GM18909 (cell line): ENCODE measurements at regions not wholly inside any gene's neighbourhood (a gene's known extent, or its start where the extent isn't known, plus 50 kb on each side); places are given as distances from the start of the nearest gene placed in this dataset.
A peak's percentile ranks its signal among the peaks of the same experiment; 100 is the strongest.

Experiments used
- ATAC-seq: cut with Tn5 transposase; IDR thresholded peaks from one replicate; pipeline ENCODE4 v1.9.1; 2021; ENCODE audit warnings: mild to moderate bottlenecking; ENCODE audit not compliant: unreplicated experiment, poor library complexity

DNA sequence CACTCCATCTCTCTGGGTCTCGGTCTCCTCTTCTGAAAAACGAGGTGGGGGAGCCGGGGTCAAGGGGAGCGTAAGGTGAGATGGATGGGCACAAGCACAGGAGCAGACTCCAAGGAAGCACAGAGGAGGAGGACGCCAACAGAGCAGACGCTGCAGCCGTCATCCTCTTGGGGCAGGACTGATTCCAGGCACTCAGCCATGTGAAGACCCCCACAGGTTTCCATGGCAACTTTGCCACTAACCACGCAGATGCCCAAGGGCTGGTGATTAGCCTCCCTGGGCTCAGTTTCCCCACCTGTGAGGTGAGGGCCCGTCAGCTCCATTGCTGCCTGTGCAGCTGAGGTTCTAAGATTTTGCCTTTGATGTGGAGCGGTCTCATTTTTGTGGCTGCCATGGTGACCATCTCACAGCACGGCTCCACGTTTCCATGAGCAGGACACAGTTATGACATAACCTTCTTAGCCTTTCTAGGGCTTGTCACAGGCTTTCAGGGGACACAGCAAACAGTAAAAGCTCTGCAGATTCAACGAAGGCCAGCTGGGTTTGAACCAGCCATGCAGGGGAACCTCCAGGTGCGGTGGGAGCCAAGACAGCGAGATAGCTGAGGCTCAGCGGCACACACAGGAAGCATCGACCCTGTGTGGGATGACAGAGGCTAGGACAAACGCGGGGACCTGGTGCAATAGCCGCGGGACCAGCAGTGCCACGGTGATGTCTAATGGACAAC lies 170.3 kb downstream of the NUP210 start:
- ATAC-seq, result no peak

DNA sequence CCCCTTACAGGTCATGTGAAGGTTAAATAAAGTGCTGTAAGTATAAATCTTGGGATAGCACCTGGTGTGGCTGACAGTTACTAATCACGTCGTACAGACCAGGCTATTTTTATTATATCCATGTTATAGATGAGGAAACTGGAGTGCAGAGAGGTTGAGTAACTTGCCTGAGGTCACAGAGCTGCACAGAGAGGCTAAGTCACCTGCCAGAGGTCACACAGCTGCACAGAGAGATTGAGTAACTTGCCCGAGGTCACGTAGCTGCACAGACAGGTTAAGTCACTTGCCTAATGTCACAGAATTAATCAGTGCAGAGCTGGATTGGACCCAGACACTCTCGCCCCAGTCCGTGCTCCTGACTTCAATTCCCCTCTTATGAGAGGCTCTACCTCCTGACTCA lies 171.5 kb downstream of the NUP210 start:
- ATAC-seq, result no peak

DNA sequence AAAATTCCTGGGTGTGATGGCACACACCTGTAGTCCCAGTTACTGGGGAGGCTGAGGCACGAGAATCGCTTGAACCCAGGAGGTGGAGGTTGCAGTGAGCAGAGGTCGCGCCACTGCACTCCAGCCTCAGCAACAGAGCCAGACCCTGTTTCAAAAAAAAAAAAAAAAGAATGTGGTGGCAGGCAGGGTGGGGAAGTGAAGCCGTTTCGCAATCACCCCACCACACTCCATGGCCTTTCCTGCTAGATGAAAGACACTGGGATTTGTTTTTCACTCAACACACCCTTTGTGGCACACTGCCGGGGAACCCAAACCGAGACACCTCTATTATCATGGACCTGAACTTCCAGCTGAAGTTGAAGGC lies 172.4 kb upstream of the IQSEC1 start:
- no peak for ATAC-seq

DNA sequence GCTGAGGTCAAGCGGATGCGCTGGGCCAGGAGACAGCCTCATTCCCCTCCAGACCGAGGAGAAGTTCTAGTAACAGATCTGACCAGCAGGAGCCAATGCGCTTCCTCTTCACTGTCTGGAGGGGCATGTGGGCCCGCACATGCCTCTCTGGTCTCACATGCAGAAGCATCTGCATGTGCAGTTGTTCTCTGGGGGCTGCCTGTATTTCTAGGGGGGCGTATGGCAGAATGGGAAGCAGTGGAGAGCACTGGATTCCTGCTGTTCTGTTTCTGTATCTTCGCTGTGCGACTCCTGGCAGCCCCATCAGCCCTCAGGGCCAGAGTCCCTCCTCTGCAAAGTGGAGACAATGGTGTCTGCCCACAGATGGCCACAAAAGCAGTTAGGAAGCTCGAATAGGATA lies 170.4 kb upstream of the IQSEC1 start:
- no peak for ATAC-seq

DNA sequence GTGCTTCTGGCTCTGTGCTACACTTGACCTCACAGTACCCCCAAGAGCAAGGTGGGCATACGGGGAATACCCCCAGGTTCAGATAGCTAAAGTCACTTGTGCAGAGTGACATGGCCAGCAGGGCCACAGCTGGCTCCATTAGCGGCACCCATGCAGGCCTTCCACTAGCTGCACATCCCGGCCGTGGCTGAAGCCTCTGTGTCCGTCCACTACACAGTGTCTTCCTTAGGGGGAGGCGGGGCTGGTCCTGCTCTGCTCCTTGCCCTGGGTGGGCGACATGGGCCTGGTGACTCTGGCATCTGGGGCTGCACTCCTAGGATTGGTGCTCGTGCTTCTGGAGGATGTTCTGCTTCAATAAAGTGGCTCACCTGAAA lies 169.1 kb upstream of the IQSEC1 start:
- ATAC-seq, result no peak

DNA sequence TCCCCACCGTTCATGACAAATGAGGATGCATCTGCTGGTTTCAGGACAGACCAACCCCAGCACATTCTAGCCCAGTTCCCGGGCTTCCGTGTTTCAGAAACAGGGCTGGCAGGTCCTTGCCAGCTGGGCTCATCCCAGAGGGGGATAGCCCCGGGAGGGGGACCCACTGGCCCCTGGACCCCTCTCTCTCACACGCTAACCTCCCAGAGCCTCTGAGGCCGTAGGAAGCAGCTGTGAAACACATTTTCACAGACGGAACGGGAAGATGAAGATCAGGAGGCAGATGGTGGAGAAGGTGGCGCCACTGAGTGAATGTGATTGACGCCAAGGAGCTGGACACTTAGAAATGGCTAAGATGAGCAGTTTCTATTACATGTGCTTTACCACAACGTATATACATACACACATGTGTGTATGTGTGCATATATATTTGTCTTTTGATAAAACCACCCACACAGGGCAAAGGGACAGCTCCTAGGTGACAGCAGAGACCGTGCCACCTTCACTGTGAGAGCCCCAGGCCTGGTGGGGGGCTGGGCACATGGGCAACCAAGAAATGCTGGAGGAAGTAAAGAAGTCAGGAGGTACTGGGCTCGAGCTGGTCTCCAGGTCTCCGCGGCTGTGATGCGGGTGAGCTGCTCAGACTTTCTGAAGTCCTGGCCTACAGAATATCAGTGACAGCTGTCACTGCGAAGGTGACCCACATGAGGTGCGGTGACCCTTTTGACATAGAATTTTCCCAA lies 168.6 kb upstream of the IQSEC1 start:
- no peak for ATAC-seq

DNA sequence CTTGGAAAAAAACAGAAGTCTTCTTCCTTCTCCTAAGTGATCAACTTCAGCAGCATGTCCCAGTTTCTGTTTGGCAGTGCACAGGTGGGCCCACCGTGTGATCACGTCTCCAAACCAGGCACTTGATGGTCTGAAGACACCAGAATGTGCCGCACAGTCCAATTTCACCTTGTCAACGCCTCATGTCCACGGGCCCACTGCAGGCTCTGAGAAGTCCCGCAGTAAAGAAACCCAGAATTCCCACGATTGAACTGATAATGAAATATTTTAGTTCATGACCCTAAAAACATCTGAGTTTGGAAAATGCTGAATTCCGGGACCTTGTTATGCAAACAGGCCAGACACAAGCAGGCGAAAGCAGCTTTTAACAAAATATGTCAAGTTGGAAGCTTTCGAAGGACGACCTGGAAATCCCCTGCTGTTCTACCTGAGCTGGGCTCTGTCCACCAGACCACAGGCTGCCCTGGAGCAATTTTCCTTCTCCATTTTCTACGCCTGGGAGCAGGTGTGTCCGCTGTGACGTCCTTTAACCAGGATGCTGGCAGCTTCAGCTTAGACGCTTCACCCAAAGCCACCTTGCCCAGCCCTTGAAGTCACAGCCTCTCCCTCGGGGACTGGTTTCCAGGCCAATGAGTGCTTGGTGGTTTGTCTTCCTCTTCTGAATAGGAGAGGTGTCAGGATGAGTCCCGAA lies 167.8 kb upstream of the IQSEC1 start:
- ATAC-seq, result no peak

DNA sequence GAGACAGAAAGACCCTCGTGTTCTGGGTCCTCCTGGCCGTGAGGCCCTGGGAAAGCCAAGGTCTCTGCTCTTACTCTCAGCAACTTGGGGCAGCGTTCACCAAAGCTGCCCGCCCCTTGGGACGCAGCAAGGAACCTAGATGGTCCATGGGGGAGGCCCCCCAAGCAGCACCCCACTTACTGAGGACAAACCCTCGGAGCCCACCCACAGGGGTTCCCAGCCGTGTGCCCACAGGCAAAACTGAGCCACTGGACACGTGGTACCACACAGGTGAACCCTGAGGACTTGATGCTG lies 166.2 kb upstream of the IQSEC1 start:
- no peak for ATAC-seq

DNA sequence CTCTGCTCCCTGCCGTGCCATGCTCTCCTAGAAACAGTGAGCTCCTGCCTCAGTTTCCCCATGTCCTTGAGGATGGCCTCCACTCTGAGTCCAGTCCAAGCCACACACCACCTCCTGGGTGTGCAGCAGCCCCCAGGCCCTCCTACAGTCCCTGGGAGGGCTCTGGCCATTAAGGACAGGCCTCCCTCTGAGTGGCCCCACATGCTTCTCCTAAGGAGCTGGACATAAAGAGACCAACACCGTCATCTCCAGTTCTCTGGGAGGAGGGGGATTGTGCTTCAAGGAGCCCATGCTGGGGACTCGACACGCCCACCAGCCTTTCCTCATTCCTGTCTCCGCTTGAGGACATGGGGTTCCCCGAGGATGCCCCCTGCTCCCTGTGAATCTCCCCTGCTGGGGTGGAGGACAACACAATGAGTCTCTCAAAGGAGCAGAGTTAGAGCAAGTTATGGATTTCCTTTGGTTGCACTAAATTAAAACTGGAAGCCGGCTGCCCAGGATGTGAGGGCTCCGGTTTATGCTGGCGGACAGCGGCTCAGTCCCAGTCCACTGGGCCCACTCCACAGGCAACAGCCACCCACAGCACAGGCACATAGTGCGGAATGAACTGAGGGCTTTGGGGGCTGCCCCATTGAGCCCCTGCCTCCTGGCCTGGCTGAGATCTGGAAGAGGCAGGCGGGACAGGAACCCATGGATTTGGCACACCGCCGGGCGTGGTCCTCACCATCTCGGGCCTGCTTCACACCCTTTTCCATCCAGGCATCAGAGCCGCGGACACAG lies 165.6 kb upstream of the IQSEC1 start:
- no peak for ATAC-seq

DNA sequence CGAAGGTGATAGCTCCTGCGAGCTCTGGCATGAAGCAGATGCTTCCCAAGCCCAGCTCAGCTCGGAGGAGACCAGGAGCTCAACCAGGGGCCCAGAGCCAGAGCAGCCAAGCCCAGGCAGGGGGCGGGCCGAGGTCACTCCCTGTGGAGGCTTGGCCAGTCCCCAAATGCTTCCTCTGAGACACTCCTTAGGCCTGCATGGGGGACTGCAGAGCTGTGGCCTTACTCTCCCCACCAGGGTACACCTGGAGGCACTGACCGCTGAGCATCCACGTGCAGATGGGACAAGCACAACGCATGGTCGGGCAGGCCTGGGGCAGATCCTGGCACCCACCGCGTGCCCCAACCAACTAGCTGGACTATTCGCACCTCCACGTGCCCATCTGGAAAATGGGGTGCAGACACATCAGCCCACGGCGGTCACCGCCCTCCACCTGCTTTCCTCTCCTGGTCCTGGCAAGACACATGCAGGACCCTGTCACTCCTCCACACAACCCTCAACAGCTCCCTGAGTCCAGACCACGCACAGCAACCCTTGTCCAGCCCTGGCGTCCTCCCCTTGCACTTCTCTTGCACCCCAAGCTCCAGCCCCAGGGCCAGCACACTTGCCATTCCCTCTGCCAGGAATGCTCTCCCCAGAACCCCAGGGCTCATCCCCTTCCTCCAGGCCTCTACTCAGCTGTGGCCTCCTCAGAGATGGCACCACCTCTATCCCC lies 164.7 kb upstream of the IQSEC1 start:
- ATAC-seq, result no peak

DNA sequence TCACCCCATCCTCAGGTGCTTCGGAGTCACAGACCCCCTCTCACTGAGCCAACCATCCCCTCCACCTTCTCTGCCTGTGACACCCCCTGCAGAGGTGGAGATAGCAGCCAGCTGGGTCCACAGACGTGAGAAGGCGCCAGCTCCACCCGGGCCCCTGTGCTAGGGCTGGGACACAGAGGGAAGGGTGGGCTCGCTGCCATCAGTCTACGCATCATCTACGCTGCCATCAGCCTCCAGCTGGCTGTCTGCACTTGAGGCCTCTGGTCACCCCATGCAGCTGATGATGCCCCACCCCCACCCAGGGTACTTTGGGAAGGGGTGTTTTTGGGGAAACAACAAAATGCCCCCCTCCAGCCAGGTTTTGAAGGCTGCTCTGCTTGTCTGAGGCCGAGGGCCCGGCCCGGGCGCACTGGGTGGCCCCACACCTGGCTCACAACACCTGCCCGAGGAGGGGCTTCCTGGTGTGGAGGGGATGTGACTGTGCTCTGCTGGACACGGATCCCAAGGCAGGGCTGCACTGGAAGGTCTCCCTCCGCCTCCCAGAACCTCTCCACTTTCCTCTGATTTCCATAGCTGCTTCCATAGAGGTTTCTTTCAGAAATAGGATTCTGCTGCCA lies 163.4 kb upstream of the IQSEC1 start:
- no peak for ATAC-seq

DNA sequence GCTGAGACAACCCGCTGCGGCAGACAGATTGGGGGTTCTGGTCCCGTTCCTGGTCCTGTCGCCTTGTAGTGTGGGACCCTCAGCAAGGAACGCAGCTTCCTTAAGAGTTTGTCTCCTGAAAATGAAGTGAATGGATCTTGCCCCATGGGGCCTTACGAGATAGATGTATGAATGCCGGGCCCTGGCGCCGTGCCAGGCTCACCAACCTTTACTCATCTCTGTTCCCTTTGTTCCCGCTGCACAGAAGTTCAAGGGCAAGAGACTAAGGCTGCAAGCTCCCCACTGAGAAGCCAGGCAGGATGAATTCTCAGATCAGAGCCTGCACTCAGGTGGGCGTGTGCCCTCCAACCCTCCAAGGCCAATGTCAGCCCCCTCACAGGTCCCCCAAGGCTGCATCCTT lies 162.7 kb upstream of the IQSEC1 start:
- no peak for ATAC-seq

DNA sequence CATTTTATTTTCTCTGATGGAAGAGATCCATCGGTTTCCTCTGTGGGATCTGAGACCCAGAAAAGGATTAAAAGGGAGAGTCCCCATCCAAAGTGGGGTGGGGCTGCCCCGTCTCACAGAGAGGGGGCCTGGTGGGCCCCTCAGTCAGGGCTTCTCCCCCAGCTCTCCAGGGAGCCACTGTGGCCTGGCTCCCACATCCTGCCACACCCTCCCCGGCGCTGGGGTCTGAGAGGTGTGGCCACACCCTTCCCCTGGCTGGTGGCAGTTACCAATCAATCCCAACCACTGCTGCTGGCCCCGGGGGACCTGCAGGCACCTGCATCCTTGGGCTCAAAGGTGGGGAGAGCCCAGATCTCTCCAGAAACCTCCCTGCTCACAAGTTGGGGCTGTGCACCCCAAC lies 161.8 kb upstream of the IQSEC1 start:
- peak; percentile 73 for ATAC-seq

DNA sequence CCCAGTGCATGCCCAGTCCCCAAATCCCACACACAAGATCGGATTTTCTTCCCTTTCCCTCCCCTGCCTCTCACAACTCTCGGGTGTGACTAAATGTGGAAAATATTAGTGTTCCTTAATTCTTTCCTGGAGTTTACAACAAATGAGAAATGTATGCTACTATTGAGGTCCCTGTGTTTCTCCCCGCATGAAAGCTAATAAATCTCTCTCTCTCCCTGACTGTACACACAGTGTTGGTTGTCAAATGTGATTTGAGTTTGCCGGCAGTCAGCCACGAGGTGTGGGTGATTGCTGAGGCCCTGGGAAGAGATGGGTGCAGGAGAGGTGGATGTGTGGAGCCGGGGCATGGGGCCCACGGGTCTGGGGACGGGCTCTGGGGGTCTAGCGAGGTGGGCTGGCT lies 161.4 kb upstream of the IQSEC1 start:
- no peak for ATAC-seq

DNA sequence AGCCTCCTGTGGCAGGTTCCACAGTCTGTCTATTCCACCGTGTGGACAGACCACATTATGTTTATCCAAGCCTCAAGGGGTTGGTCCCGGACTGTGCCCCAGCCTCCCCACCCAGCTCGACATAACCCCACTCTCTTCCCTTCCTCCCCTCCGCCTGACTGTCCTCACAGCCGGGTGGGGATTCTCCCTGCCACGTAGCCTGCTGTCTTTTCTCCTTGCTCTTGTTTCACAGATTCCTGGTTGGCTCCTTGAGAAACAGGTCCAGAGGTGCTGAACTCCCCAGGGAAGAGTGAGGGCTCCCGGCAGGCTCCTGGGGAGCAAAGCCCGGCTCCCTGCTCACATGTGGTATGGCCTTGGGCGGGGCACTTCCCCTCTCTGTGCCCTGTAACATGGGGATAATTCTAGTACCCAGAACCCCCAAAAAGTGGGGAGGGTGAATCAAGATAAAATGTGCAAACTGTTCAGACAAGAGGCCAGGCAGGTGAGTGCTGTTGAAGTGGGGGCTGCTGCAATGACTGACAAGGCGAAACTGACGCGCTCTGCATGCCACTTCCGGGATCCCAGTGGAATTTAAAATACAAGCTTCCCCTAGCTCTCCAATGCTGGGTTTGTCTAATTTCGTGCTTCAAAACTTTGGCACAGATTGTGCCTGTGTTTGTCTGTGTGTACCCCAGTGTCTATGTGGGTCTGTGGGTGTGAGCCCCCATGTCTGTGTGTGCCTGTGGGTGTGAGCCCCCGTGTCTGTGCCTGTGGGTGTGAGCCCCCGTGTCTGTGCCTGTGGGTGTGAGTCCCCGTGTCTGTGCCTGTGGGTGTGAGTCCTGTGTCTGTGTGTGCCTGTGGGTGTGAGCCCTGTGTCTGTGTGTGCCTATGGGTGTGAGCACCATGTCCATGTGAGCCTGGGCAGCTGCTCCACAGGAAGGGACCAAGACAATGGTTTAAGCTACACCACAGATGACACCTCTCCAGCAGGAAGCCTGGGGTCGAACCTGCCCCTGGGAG lies 160.6 kb upstream of the IQSEC1 start:
- ATAC-seq, result no peak

DNA sequence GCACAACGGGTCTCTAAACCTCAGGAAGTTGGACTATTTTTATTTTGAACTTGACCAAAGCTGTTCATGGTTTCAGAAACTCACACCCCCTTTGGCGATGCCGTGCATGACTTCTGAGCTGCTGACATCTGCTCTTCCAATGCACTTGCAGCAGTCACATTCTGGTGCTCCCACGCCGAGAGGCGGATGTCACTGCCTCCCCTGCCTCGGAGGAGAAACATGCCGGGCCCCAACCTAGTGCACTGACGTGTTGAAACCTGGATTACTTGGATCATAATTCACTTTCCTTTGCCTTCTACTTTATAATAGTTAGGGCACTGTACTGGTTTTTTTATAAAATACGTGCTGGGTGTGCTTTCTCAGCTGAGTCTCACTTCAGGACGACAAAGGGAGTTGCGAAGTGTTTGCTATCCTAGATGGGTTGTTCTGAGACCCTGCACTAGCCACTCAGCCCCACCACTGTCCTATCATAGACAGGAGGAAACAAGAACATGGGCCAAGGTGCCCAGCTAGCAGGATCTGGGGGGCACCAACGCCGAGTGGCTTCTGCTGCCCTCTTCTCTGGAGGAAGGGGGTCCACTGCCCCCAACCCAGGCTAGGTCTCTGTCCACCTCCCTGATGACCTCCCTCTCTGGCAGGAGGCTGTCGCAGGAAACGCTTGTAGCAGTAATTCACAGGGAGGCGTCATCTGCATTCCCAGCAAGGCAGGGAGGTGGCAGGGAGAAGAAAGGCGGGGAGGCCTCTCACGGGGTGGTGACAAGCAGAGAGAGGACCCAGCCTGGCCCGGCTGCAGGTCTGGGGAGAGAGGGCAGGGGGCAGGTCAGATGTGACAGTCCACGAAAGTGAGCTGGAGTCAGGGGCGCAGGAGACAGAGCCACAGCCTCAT lies 158.8 kb upstream of the IQSEC1 start:
- no peak for ATAC-seq

DNA sequence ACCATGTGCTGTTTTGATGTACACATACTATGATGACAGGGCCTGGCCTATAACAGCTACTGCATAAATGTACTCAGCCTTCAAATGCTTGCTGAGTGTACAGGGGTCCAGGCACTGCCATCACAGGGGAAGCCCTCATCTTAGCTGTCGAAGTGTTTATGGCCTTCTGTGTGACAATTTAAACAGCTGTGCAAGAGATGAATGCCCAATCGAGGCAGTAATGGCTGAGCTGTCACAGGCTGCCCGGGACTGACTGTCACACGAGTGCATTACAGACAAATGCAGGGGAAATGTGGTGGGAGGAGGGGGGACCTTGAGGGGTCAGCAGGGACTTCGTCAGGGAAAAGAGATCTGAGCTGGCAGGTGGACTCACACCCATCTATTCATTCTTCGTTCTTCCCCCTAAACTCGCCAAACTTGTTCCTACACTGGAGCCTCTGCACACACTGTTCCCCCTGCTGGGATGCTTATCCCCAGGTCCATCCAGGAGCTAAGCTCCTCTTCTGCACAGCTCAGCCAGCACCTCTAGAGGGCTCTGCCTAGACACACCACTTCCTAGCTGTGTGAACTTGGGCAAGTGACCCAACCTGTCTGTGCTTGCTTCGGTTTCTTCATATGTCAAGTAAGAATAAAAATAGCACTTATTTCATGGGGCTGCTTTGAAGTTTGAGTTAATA lies 156.2 kb upstream of the IQSEC1 start:
- ATAC-seq, result no peak
